ENCODE measurements at regions not wholly inside any gene's neighbourhood (a gene's known extent, or its start where the extent isn't known, plus 50 kb on each side); places are given as distances from the start of the nearest gene placed in this dataset.

DNA sequence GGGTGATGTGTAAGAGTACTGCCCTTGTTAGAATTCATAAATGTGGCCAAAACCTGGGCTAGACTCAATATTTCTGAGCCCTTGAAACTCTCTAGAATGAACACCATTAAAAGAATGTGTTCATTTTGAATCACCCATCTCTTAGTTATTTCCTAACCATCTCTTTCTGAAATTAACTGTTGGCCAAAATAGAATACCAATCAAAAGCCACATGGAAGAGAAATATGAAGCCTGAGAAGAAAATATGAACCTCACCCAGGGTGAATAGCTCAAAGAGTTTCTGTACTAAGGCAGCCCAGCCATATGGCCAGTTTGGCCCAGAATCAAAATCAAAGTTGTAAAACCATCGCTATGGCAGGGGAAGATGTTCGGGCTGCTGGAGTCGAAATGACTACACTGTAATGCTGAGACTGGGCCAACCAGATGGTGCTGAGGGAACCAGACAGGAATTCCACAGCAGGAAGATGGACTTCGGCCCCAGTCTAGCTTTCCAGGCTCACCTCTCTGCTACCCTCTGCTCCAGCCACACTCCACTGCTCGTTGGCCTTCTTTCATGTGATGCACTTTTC is 154.3 kb upstream of the ZFHX3 start:
- no peak for DNase-seq

DNA sequence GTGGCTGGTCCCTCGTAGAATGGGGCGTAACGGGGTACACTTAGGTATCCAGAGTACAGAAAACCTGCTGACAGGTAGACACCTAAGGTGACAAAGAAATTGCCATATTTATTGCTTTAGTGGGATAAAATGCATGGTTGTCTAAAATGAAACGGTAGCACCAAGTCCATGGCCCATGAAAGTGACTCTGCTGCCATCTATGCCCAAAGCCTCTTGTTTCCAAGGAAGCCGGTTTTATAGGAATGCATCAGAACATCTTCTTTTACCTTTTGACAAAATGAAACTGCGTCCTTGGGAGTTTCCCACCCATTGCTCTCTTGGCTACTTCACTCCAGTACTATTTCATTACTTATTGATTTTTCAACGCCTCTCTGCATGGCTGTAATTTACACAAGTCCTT is 151.3 kb upstream of the ZFHX3 start:
- DNase-seq, result no peak

DNA sequence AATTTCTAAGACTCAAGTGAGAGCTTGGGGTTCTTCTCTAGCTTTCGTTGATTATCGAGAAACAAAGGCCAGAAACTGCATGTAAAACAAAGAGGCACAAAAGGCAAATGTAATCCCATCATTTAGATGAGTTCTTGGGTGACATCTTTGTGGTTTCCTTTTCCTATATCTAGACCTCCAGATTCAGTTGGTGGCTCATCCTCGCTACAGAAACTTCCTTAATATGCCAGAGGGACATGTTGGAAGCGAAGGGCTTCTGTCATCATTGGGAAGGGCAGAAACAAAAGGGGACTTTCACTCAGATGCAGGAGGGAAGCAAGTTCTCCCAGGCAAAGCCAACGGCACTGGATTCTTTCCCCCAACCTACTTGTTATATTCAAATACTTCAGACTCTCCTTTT is 150.6 kb upstream of the ZFHX3 start:
- DNase-seq, result no peak

DNA sequence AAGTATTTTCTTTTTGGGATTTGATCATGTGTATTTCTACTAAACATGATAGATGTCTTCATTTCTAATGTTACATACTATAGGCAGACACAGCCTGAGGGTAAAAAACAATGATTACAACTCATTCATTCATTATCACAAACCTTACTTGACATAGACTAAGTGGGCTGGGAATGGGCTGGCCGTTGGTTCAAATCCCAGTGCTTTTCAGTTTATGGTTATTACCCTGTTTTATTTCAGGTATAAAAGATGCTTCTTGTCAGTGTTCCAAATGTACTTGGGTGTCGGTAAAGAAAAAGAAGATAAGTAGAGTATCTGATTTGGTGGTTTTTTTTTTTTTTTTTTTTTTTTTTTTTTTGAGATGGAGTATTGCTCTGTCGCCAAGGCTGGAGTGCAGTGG is 149.7 kb upstream of the ZFHX3 start:
- DNase-seq, result no peak

DNA sequence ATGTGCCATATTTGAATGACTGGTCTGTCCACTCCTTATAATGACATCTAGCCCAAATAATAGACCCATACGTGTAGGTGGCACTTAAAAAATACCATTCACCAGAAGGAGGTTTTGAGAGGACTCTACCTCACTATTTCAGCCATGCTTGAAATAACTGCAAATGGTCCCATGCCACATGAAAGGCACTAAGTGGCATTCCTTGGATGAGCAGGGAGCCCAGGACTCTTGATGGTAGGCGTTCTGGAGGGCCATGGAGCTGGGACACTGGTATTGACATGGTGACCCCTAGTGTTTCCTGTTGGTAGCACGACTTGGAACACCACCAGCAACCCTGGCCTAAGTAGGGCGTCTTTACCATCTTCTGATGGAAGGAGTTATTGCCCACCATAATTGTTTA is 148.7 kb upstream of the ZFHX3 start:
- peak; percentile 54 for DNase-seq

DNA sequence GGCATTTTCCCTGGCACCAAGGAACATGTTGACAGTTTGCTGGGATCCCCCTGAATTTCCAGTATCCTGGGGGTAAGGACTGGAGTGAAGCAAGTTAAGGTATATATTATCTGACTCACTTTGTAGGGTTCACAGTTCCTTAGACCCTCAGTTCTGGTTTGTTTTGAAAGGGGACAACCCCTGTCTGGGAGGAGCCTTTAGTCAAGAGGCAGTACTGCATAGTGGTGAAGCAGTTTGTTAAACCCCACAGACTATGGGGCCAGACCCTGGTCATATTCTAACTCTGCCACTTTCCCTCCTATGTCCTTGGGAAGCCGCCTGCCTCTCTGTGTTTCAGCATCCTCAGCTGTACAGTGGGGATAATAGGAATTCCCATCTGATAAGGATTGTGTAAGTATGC is 145.5 kb upstream of the ZFHX3 start:
- DNase-seq, result no peak

DNA sequence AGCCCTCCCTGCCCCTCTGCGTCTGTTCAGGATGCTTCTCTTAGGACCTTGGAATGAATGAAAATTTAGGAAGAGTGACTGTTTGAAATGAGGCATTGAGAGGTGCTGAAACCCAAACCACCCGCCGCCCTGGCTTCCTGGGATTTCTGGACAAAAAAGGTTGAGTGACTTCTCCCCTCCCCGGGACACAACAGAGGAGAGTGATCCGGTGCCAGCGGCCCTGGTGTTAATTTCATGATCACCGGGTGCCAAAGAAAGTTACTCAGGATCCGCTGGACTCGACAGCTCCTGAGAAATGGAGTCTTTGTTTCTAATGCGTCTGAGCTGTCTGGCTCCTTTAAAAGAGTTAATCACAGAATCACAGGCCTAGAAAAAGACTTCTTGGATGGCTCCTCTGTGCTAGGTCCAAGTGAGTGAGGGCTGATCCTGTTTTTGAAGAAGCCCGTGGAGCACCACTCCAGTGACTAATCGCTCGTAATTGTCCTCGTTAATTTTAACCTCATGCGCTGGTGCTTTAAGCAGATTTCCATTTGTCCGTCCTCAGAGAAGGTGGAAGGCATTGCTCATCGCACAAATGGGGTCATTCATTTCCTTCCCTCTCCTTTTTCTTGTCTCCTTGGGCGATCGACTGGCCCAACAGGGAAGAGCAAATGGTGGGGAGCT is 144.4 kb upstream of the ZFHX3 start:
- no peak for DNase-seq

DNA sequence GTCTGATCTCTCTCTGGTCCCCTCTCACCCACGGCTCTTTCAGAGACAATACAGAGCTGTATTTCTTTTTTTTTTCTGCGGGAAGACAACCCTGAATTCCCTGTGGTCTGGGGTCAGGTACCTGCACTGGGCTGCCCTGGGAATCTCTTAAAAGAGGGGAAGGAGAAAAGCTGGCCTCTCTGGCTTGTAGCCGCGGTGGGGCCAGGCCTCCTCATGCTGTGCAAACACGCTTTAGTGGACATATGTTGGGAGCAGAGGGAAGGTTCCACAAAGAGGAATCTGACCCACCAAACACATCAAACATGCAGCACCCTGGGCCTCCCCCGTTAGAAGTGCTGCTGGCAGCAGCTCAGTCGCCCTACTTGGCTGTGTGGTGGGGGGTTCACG is 143.7 kb upstream of the ZFHX3 start:
- no peak for DNase-seq

DNA sequence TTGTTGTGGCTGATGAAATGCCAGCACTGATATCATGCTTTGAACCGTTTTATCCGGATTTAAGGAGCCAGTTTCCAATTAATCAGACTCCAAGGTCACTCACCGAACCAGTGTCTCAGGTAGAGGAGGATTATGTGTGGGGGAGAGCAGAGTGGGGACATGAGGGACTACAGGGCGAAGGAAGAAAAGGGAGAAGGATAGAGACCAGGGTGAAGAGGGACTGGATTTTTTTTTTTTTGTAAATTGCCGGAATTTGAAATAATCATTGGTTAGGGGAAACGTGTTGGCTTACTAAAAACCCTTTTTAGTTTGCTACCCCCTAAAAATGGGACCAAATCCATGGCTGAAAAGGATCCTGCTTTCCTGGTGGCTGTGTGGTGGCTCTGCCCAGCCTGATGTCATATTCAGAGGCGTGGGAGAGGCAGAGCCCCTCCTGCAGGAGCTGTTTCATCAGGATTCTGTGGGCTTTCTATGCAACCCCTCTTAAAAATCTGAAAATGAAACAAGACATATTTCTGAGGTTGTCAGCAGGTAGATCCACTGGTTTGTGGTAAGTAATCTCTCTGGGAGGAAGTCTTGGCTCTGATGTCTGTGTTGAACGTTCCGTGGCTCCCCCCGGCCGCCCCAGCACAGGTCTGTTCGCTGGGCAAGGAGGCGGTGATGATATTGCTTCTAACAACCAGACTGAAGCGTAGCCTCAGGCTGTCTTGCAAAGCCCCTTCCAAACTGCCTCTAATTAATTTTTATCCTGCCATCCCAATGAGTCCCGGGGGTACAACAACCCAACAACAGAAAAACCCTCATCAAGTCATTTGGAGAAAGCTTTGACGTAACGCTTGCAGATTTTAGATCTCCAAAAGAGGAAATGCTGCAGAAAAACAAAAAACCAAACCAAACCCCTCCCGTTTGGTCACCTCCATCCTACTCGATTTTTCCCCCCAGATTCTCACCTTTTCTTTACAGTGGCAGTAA is 143.0 kb upstream of the ZFHX3 start:
- no peak for DNase-seq

DNA sequence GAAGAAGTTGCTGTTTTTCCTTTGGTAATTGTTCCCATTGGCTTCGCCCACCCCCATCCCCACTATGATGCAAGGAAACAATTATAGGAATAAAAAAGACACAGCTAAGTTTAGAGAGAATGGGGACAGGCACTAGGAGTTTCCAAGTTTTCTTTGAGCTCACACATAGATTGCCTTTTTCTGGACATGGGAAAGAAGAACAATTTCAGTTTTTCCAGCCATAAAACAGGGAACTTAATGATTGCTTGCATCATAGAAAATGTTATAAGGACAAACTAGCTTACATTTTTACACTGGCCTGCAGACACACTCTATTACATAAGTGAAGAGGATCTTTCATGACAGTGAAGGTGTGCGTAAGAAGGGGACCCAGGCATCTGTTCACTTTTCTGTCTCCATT is 142.3 kb upstream of the ZFHX3 start:
- DNase-seq, result no peak

DNA sequence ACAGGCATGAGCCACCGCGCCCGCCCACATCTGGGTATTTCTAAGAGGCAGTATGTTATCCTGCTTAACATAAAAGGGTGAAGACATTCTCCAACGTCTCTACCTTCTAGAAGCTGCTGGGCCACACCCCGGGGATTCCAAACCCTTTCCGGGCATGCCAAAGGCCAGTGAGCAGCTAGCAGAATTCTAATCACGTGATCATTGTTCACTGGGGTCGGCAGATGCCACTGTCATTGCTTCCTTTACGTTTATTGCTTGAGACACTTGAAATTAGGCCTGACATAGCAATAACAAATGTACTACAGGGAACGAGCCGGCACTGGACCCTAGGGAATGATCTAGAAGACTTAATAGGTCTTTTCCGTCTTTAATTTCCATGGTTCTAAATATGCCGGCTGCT is 141.2 kb upstream of the ZFHX3 start:
- no peak for DNase-seq

DNA sequence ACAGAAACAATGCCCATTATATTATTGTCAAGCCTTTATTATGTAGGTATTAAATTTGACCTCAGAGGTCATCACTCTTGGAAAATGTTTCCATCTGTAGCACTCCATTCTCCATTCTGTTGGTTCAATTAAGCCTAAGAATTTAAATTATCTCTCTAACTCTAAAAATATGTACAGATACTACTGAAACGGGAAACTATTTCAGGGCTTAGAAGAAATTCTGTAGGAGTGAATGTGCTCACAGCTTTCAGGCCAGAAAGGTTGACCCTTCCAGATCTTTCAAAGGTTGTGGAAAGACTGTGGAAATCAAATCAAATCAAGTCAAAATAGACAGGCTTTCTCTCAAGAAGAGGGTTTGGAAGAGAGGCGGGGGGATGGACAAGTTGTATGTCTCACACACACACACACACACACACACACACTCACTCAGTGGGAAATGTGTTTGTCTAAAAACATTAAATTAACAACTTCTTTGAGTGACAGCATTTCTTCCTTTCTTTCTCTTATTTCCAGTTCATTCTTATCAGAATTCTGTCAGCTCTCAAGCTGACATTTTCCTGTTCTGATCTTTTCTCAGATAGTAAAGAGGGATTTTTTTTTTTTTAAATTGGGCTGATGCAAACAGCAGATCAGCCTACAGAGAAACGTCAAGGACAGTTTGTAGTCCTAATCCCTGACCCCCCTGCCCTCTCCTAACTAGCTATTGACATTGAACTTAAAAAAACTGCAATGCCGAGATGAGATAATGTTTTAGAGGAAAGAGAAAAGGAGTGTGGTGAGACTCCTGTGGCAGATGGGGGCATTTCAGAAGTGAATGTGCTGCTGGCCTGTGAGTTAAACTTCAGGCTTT is 139.0 kb upstream of the ZFHX3 start:
- no peak for DNase-seq

DNA sequence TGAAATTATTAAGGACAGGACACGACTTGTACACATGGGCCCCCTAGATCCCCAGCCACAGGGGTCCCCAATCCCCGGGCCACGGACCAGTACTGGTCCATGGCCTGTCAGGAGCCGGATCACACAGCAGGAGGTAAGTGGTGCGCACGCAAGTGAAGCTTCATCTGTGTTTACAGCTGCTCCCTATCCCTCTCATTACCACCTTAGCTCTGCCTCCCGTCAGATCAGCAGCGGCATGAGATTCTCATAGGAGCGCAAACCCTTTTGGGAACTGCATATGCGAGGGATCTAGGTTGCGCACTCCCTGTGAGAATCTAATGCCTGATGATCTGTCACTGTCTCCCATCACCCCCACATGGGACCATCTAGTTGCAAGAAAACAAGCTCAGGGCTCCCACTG is 137.8 kb upstream of the ZFHX3 start:
- no peak for DNase-seq

DNA sequence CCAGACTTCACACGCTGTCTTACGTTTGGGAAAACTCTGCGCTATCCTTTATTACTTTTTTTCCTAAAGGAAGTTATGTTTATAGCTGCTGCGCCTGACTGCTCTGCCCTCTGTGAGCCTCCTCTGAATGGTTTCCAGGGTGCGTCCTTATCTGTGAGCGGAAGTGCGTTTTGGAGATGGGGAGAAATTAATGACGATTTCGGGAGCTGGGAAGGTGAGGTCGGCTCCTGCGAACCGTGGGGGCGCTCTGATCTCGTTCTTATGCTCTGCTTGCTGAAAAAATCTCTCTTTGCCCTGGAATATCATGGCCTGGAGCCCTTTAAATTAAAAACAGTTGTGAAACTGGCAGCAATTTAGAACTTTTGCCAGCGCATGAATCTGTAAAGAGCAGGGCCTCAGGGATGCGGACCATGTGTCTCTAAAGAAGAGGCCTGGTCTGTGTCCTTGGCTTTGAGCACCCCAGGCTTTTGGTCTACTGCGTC is 135.7 kb upstream of the ZFHX3 start:
- no peak for DNase-seq

DNA sequence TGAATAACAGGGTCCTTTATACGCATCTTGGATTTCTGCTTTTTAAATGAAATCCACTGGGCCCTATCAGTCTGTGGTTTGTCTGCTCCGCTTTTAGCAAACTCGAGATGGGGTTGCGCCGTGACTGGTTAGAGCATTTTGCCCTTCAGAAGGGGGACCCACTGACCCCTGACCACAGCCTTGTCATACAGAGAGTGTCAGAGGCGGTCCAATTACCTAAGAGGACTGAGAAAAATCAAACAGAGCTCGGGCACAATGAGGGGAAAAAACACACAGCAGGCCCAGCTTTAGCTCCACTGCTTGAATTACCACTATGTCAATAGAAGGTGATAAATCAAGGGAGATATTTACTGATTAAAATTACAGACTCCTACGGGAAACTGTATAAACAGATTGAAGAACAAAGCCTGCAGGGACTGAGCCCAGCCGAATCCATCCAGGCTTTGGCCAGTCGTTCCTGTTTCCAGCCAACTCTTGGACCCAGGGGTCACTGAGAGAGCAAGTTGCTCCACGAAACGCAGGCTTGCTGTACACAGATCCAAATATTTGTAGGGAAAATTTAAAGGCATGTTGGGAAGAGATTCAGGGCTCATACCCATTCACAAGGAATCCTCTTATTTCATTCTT is 131.9 kb upstream of the ZFHX3 start:
- DNase-seq, result peak; percentile 88

DNA sequence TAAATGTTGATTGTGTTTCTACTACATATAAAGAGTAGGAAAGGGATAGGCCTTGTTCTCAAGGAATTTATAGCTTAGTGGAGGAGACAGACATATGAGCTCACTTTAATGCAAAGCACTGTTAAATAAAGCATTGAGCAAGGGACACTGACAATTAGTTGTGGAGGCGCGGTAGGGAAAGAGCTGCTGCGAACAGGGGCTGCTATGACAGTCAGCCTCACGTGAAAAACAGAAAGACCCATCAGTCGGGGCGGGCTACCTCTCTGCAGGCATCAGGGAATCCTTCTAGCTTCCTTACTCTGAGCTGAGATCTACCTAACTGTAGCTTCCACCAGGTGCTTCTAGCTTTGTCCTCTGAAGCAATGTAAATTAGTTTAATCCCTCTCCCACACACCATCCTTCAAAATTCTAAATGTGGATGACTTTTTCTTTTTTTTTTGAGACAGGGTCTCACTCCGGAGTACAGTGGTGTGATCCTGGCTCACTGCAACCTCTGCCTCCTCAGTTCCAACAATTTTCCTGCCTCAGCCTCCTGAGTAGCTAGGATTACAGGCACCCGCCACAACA is 129.9 kb upstream of the ZFHX3 start:
- DNase-seq, result peak; percentile 45

DNA sequence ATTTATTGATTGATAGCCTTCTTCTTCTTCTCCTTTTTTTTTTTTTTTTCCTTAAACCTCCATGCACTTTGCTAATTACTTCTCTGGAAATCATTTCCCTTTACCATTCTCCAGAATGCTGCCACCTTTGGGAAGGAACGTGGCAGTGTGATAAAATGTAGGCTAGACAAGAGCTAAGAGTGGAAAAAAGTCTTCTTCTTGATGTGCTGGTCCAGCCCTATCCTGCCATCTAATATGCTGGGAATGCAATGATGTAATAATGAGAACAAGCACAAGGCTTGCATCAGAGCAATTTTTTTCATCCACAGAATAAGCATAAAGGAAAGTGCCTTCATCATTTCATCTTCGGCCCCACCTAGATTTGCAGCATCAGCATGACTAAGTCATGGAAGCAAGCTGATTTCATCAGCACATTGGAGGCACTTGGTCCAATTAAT is 128.7 kb upstream of the ZFHX3 start:
- DNase-seq, result no peak

DNA sequence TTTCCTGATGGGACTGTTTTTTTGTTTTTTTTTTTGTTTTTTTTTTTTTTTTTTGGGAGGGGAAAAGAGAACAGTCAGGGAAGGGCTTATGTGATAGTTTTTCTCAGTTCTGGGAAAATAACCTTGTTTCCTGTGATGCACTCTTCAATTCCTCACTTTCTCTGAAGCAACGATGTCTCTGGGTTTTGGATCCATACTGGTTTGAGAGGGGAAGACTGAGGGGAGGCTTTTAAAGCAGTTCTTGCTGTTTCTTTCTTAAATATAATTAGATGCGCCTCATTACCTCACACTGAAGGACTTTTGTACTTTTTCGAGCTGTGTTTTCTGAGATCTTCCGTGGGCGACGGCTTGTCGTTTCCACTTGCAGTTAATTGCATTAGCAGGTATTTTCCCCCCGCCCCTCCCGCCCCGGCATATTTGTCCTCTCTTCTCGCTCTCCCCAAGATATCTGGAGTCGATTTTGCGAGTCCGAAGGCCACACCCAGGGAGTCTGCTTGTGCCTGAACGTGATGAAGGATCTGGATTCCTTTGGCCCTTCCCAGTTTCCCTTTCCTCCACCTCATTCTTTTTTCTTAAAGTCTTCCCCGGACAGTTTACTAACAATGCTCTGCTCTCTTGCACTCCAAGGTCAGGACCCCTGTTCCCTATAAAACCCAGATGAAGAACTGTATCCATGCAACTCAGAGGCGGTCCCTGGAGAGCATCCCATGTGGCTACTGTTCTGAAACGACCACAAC is 125.2 kb upstream of the ZFHX3 start:
- DNase-seq, result peak; percentile 50

DNA sequence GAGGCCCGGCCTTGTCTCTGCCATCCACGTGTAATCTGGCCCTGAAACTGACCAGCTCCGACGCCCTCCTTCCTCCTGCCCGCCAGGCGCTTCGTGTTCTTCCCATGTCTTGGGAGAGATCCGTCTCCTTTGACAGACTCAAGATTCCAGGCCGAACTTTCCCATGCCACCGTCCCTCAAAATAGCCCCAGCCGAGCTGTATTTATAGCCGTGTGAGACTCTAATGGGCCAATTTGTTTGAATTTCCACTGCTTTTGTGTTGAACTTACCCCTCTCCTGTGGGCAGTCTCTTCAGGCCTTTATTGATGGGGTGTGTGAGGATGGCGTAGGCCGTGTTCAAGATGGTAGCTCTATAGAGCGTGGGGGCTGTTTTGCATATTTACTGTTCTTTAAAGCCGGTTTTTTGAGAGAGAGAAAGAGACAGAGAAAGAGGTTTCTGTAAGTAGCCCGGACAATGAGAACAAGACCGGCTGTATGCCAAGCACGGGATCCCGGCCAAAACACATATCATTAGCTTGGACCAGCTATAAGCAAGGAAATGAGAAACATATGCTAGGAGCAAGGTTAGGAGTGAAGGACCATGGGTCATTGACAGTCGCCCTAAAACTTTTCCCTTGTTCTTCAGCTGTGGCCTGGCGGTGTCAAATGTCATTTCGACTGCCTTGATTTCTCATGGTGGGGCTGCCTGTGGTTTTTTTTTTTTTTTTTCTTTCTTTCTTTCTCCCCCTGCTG is 124.5 kb upstream of the ZFHX3 start:
- DNase-seq, result peak; percentile 98

DNA sequence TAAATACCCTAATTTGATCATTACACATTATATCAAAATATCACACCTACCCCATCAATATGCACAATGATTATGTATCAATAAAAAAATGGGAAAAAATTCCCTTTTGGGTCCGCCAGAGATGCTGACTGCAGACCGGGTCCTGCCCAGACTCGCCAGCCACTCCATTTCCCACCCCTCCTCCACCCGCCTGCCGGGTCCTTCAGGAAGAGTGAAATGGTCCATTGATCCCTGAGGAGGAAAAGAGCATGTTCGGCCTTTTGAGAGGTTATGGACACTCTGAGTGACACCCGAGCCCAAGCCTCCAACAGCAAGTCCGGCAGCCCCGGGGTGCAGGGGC is 123.9 kb upstream of the ZFHX3 start:
- DNase-seq, result peak; percentile 58

DNA sequence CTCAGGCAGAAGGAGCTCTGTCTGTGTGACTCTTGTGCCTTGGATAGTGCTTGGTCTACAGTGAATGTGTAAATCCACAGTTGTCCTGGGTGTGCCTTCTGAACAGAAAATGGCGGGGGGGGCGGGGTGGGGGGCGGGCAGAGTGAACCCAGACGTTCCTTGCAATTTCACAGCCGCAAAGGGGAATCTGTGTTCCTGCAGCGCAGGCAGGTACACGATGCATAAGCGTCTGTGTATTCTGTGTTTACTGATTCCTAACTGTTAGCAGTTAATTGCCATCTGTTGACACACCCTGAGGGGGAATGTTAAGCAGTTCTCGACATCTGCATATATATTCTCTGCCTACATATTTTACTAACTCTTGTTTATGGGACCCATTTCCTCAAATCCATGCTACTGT is 123.5 kb upstream of the ZFHX3 start:
- DNase-seq, result peak; percentile 39

Data from NCI-H1092 treated with DMSO at 0.1 percent for 48 hours (cell line).